Prostate gland (tissue), 2 donors: ENCODE measurements at regions not wholly inside any gene's neighbourhood (a gene's known extent, or its start where the extent isn't known, plus 50 kb on each side); places are given as distances from the start of the nearest gene placed in this dataset.
"Not testable (repeated sequence)": the region's sequence is repeated elsewhere in the genome, so short reads cannot be mapped to it uniquely, and the experiment has no call there.

ENCODE experiments used
- CTCF ChIP-seq, 4 experiments: fragments of 200-600 bp in 2 of 4; fragments of 450-650 bp in 2 of 4; sonication (generic) in 2 of 4; IDR thresholded peaks; 1 replicate in 3 of 4; 2 replicates in 1 of 4; pipeline ENCODE4 v1.5.1; 2016 to 2019; ENCODE audit warnings: antibody characterized with exemption in 4 of 4, mild to moderate bottlenecking in 2 of 4, moderate library complexity in 2 of 4
- POLR2A ChIP-seq: fragments of 450-650 bp; IDR thresholded peaks from one replicate; pipeline ENCODE4 v1.6.1; 2016; ENCODE audit warnings: antibody characterized with exemption, mild to moderate bottlenecking
- POLR2AphosphoS5 ChIP-seq: sonication (generic); formaldehyde crosslinking; IDR thresholded peaks from one replicate; pipeline ENCODE4 v1.6.1; 2017; ENCODE audit warnings: antibody characterized with exemption

DNA sequence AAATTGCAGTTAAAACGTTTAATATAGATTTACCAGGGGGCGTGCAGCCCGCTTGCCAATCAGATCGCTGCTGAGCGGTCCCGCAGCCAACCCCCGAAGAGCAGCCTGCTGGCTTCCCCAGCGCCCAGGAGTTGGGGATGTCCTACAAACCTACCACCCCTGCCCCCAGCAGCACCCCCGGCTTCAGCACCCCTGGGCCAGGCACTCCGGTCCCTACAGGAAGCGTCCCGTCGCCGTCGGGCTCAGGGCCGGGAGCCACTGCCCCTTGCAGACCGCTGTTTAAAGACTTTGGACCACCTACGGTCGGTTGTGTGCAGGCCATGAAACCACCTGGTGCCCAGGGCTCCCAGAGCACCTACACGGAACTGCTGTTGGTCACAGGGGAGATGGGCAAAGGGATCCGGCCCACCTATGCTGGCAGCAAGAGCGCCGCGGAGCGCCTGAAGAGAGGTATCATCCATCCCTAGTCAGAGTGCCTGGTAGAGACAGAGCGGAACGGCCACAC is 1654.9 kb downstream of the SPATA31A7 start:
- TF ChIP-seq CTCF (IDR thresholded peaks at IDR 0.05); POLR2AphosphoS5; POLR2A: not testable (repeated sequence)
